ENCODE measurements at regions not wholly inside any gene's neighbourhood (a gene's known extent, or its start where the extent isn't known, plus 50 kb on each side); places are given as distances from the start of the nearest gene placed in this dataset.
"Not testable (repeated sequence)": the region's sequence is repeated elsewhere in the genome, so short reads cannot be mapped to it uniquely, and the experiment has no call there.

DNA sequence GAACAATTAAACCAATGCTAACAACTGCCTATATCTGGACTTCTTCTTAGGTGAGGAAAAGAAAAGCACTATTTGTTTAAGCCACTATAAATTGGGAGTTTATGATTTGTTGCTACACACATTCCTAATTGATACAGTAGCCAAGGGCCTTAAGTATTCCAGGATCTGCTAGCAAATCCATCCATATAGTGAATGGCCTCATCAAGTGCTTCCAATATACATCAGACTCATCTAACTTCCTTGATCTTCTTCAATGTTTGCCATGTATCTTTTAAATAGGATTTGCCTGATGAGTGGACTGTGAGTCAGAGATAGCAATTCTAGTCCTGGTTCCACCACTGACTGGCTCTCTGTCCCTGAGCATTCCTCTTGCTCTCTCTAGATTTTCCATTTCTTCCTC lies 430.2 kb downstream of the OMA1 start:
- no peak for DNase-seq

DNA sequence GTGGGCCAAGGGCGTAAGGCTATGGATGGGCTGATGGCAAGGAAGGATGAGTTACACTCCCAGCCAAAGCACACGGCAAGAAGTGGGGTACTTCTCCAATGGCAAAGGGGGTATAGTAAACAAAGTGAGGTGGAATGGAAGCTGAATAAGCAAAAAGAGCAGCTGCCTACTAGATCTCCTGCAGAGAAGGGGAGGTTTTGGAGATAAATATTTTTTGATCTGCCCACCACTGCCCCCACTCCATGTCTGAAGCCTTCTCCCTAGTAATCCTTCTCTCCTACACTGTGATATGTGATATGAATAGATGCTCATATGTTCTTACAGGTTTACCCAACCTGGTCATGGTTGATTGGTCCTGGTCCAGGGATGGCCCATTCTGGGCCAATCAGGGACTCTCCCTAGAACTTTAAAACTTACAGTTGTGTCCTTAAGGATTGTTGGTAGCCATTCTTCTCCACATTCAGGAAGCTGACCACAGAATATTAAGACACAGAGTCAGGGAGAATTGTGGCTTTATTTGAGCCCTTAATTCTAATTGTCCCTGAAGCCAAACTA lies 436.8 kb downstream of the OMA1 start:
- DNase-seq, result no peak

DNA sequence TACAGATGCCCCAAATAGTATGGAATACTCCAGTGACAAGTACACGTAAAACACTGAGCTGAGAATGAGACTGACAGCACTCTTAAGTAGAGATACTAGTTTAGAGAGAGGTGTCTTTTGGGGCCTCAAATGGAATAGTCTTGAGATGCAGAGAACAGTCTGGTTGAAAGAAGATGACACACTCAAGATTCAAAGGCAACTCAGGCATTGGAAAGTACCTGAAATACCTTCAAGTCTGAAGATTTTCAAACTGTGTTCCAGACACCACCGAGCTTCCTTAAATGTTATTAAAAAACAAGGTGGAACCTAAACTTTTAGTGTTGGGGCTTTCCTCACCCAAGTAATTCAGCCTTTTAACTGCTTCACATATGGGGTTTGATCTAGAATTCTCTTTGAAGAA lies 437.7 kb downstream of the OMA1 start:
- DNase-seq, result no peak

DNA sequence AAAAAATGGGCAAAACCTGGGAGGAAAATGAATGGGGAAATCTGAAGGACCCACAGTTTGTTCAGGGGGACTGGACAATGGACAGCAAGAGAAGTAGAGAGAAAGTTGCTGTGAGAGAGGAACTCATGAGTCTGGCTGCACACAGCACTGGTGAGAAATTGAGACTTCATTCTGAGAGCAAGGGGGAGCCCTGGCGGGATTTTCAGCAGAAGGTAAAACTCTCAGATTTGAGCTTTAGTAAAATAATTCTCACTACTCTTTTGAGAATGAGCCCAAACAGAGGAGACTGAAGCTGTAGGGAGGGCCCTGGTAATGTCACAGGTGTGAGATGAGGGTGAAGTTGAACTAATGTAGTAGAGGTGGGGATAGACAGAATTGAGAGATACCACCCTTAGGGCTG lies 438.6 kb downstream of the OMA1 start:
- DNase-seq, result no peak

DNA sequence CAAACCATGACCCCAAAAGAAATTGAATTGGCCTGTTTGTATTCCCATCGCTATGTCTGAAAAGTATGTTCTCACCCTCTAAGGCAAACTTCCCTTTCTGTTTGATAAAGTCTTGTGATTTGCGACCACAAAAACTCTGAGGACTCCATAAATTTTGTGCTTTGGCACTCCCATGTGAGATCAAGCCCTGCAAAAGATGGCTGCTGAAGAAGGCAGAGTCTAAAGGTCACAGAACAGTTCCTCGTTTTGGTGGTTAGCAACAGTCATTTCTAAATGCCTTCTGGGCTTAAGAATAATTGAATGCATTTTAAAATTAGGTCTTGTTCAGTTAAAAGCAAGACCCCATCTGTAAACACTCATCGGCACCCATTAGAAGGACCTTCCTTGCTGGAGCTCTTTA lies 441.6 kb downstream of the OMA1 start:
- no peak for DNase-seq

DNA sequence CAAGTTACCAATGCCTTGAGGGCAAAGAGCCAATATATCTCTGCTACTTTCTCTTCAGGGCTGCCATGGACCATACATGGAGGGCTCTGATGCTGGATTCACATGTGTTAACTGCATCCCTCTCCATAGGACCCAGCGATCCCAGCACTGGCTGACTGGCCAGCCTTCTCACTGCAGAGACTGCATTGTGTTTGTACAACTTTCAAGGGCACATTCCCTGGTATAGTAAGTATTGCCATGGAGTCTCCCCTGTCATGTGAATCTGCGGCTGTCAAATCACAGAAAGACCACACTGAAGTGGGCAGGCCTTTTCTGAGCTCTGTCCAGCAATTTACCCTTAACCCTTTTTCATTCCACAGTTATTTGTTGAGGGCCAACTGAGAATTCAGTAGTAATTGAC lies 449.8 kb downstream of the OMA1 start:
- no peak for DNase-seq

DNA sequence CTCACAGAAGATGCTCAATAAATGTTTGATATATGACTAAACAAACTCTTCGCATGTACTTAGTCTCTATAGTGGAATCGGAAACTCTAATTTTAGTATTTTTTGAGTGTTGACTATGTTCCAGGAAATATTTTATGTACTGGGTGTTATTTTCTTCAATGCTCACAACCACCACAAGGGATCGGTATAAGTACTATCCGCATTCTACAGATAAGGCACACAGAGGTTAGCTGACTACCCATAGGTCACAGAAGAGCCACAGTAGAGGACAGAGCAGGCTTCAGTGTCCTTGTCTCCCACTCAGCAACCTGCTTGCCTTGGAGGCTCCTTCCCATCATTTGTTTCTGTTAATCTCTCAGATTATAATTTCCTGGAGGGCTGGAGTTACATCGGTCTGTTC lies 451.3 kb downstream of the OMA1 start:
- no peak for DNase-seq

DNA sequence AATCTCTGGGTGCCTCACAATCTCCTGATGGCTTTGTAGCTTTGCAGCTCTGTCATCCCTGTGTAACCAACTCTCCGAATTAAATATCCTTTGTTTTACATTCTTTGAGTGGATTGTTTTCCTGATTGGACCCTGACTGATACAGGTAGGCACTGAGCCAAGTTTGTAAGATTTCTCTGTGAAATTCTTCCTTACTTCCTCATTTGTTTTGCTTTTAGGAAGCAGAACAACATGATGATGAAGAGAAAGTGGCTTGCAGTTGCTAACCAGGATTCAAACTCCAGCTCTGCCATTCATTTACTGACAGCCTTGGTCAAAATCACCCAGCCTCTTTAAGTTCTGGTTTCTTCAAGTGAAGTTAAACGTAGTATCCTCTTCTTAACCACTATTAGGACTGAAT lies 452.3 kb downstream of the OMA1 start:
- DNase-seq, result no peak

DNA sequence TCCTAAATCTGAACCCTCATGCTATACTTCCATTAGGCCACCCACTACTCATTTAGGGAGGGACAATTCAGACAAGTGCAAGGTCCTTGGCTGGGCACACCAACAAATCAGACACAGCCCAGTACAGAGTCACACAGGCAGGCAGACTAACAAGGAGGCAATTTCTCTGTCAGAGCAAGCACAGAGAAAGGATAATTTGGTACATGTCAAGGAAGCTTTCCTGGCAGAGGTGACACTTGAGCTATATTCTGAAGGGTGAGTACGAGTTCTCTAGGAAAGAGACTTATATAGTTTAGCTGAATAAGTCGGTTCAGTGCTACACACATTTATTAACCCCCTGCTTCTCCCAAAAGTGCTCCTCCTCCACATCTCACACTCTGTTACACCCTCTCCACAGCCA lies 455.9 kb downstream of the OMA1 start:
- DNase-seq, result no peak

DNA sequence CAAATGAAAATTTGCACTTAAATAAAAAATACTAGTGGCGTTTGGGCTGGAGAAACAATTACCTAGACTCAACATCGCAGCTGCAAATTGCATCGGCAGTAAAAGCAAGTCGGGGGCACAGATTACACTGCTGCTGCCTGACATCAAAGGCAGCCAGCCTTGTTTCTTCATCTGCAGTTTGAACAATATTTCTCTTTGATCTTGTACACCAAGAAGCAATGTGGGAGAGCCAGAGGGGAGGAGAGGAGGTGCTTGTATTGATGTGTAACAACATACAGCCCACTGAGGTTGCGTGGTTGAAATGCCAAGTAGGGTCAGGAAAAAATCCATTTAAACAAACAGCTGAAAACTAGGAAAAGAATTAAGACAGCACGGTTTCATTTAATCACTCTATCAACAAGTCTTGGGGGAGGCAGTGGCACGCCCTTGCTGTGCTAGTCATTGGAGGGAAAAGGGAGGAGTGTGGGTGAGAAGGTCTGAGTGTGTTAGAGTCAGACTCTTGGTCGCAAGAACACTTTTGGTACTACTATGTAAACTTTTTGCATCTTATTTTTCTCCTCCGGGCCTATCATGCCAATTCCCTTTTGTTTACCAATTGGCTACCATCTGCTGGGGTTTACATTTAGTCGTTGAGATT lies 456.5 kb downstream of the OMA1 start:
- DNase-seq, result no peak

DNA sequence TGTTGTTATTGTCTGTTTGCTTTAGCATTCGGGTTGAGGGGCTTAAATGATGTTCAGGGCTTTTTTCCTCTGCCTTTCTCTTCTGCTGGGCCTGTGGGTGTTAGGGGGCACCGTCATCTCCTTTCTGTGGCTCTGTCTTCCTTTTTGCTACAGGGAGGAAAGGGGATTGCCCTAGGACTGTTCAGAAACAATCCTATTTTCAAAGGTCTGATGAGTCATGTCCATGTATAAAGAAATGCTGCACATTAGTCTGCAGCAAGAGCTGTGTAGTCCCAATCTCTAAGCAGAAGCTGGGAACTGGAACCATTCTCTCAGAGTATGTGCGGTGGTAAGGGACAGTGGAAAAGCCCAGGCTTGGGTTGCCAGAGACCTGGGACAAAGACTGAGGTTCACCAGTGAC lies 462.3 kb downstream of the OMA1 start:
- no peak for DNase-seq

DNA sequence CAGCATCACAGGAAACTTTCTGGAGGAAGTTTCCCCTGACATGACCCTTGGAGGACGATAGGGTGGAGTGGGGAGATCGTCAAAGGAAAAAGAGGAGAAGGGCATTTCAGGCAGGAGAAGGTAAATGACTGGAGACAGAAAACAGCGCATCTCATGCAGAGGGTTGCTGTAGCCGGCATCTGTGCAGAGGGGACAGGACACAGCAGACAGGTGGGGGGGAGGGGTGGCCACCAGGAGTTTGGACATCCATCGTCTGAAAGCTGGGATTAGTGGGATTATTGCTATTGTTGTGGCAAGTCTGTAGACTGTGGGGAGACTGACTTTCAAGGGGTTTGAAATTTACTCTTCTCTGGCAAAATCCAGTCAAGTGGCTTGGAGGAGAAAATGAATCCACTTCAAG lies 463.9 kb downstream of the OMA1 start:
- no peak for DNase-seq

DNA sequence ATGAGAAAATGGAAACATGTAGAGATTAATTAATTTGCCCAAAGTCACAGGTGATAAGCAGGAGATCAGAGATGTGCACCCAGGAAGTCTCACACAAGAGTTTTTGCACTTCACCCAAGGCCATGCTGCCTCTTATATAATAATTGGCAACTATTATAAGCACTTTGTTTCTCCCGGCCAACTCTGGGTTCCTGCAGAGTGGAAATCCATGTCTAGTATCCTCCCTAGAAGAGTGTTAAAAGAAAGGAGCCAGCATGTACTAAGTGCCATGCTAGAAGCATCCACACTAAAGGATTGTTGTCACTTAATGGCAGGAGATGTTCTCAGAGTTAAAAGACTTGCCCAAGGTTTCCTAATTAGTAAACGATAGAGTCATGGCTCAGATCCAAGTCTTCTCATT lies 470.3 kb downstream of the OMA1 start:
- DNase-seq, result no peak

DNA sequence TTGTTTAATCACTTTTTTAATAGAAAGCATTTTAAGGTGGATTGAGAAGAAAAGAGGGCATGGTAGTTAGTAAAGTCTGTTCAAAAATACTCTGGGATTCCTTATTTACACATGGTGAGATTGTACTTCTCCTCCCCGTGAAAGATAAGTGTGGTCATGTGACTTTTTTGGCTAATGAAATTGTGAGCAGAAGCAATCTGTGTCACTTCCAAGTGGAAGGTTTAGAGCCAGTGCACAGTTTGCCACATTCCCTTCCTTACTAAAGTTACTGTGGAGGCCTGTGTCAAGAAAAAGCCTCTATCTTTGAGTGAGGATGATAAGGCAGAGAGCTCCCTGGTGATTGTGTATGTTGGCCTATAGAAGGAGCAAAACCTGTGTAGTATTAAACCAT lies 471.3 kb downstream of the OMA1 start:
- DNase-seq, result no peak

DNA sequence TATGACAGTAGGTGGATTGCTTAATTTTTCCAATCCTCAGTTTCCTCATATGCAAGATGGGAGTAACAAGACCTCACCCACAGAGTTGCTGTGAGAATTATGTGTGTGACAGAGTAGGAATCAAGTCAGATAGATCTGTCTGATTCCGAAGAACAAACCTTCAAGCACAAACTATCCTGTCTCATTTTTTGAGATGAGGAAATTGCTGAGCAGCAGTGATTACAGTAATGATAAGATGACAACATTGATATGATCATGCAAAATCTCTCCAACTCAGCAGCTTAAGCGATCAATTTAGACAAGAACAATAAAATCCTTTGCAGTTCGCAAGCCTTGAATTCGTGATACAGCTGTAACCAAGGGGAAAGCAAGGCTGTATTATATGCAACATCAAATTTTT lies 474.1 kb downstream of the OMA1 start:
- no peak for DNase-seq

DNA sequence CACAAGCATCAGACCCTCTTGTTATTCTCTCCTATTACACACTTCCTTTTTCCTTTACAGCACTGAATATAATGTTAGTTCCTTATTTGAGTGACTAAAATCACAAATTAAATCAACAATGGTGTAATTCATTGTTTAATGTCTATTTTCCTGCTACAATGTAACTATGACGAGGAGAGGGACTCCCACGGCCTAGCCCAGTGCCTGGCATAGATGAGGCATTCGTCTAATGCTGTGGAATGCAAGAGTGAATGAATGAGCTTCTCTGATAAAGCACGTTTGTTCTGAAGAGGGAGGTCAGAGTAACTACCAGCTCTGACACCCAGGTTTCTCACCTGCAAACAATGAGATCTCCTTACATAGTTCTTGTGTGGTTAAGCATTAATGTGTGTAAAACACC lies 479.4 kb downstream of the OMA1 start:
- DNase-seq, result no peak

DNA sequence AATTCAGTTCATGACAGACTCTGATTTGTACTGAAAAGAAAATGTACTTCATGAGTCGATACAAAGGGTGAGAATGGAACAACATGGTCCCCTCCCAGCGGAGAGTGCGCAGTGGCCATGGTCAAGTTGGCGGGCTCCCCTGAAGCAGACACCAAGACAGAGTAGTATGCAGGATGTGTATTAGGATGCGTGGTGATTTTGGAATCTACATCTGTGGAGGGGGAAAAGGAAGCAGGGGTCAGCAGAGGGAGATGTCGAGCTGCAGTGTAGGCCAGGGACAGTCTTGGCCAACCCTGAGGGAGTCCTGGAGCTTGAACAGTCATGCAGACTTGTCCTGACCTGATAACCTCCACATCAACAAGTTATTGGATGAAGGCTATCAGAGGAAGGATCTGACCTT lies 481.0 kb downstream of the OMA1 start:
- no peak for DNase-seq

DNA sequence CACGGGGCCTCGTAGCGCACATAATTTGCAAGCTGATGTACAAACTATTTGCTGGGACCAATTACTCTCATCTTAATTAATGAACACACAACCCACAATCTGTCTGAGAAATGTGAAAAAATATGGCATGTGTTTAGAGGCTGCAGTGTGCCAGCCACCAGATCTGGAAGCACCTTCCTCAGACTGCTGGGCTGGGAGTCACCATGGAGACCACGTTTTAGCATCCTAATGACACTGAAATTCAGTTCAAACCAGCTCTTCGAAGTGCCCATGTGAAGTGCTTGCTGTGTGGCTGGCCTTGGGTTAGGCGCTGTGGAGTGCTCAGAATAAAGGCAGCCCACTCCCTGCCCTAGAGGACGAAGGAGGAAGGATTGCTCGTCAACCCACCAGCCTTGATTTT lies 482.4 kb downstream of the OMA1 start:
- DNase-seq, result no peak

DNA sequence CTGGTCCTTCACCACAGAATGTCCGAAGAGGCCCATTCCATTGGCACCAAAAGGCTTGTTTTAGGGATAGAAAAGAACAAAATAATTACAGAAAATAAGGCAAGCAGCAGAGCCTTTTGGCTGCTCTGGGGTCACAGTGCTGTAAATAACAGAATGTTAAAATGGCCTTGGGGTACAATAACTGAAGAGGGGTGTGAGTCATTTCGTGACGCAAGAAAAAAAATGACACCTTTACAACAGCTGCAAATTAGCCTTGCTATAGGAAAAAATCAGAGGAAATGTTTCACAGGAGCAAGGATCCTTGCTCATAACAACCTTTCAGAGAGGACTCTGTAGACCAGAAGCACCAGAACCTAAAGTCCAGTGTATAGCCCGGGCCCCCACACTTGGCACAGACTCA lies 483.4 kb downstream of the OMA1 start:
- DNase-seq, result no peak

DNA sequence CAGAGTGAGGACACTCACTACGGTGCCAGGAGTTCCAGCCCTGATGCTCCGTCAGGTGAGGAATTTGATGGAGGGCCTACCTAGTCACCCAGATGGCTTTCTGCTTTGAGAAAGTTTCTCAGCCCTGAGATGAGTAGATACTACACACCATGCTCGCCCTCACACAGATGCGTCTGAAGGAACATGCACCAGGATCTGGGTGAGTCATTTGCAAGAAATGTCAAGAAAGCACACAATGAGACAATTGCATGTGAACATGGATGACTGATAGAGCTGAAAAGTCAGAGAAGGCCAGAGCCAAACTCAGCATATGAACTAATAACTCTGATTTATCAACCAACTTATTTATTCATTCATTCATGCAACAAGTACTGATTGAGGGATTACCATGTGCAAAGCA lies 483.9 kb downstream of the OMA1 start:
- no peak for DNase-seq

DNA sequence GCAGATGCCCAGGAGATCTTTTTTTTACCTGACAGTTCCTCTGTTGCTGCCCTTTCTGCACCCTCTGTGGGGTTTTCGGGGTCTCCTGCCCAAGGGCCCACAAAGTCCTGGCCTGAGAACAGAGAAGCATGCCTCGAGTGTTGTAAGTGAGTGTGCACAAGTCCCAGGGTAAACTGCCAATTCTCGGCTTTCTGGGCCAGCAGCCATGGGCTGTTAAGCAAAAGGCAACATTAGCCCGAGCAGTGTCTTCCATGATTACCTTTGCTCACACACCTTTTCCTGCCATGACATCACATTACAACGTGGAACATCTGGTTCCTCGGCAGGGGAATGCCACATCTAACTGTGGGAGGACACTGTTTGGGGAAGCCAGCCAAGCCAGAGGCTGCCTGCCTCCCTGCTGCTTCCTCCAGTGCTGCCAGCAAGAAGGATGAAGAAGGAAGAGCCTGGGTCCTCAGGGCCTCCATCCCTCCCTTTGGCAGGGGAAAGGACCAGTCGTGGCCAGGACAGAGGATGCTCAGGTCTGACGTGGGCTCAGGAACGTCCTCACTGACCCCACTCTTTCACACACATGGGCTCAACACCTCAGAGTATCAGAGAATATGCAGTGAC lies 485.9 kb downstream of the OMA1 start:
- no peak for DNase-seq

DNA sequence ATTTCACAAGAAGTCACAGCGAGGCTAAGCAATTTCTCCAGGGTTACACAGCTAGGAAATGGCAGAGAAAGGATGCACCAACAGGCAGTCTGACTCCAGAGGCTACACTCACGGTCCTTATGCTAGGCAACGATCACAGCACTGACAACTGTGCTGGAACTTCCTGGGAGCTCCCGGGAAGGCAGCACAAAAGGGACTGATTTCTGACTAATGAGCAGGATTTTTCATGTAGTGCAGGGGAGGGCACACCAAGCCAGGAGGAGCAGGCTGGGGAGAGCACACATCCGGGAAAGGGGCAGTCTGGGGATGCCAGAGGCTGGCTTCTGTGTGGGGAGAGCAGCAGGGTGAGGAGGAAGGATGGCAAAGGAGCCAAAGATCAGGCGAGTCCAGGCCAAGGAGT lies 486.7 kb downstream of the OMA1 start:
- DNase-seq, result no peak

DNA sequence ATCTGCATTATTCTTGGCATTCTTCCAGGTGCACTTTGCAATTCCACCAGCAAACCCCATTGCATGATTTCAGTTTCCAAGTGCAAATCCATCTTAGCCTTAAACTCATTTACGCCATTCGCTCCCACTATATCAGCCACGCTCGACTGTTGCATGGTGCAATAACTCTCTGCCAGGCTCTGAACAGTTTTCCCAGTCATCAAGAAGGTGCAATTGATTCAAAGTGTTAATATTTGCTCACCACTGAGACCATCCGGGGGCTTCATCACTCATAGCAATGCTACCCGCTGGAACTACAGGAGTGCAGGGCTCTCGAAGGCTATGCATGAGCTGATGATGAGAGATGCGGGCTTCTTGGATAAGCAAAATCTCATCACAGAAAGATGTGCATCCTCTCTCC lies 488.2 kb downstream of the OMA1 start:
- no peak for DNase-seq

DNA sequence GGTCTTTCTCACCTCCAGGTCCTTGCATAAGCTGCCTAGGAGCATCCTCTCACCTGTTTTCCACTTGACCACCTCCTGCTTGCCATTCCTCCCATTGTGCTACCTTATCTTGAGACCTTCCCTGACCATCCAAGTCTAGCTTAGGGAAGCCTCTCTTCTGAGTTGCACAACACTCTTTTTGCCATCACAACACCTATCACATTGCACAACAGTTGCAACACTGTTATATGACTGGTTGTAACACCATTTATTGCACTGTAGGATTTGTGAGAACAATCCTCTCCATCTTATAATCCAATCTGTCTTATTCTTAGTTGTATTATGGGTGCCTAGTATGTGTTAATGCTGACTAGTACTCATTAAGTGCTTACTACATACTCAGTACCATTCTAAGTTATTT lies 488.7 kb downstream of the OMA1 start:
- DNase-seq, result no peak

DNA sequence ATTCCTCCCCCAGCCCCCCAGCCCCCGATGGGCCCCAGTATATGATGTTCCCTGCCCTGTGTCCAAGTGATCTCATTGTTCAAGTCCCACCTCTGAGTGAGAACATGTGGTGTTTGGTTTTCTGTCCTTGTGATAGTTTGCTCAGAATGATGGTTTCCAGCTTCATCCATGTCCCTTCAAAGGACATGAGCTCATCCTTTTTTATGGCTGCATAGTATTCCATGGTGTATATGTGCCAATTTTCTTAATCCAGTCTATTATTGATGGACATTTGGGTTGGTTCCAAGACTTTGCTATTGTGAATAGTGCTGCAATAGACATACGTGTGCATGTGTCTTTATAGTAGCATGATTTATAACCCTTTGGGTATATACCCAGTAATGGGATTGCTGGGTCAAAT lies 495.3 kb downstream of the OMA1 start:
- DNase-seq, result not testable (repeated sequence)
